DMS53 (cell line): ENCODE measurements at regions not wholly inside any gene's neighbourhood (a gene's known extent, or its start where the extent isn't known, plus 50 kb on each side); places are given as distances from the start of the nearest gene placed in this dataset.
"Not testable (repeated sequence)": the region's sequence is repeated elsewhere in the genome, so short reads cannot be mapped to it uniquely, and the experiment has no call there.

Experiments
- DNase-seq: peaks from one replicate; lab custom pipeline; 2025; lab: John Stamatoyannopoulos, UW

GRCh38 chr16:85526185-85526974 is 86.7 kb upstream of the GSE1 start:
- DNase-seq = no peak

- DNase-seq = no peak
Measured at GRCh38 chr16:85527042-85527766, 85.9 kb upstream of the GSE1 start.

GRCh38 chr16:85527767-85528297 is 85.3 kb upstream of the GSE1 start:
- DNase-seq = no peak

- DNase-seq = peak; percentile 42
Measured at GRCh38 chr16:85528528-85529387, 84.4 kb upstream of the GSE1 start.

GRCh38 chr16:85529489-85530369 is 83.4 kb upstream of the GSE1 start:
- DNase-seq = no peak

GRCh38 chr16:85530370-85530739 is 82.8 kb upstream of the GSE1 start:
- no peak for DNase-seq

- DNase-seq = no peak
Measured at GRCh38 chr16:85531516-85531915, 81.6 kb upstream of the GSE1 start.

- no peak for DNase-seq
Measured at GRCh38 chr16:85532147-85532546, 81.0 kb upstream of the GSE1 start.

GRCh38 chr16:85533593-85533992 is 79.5 kb upstream of the GSE1 start:
- not testable (repeated sequence) for DNase-seq

GRCh38 chr16:85534536-85535351 is 78.4 kb upstream of the GSE1 start:
- no peak for DNase-seq

- DNase-seq = no peak
Measured at GRCh38 chr16:85535352-85536072, 77.6 kb upstream of the GSE1 start.

- no peak for DNase-seq
Measured at GRCh38 chr16:85536073-85536410, 77.1 kb upstream of the GSE1 start.

- no peak for DNase-seq
Measured at GRCh38 chr16:85536411-85537330, 76.5 kb upstream of the GSE1 start.

- no peak for DNase-seq
Measured at GRCh38 chr16:85537331-85537788, 75.8 kb upstream of the GSE1 start.

- DNase-seq = no peak
Measured at GRCh38 chr16:85537795-85538401, 75.2 kb upstream of the GSE1 start.

- no peak for DNase-seq
Measured at GRCh38 chr16:85539084-85539483, 74.0 kb upstream of the GSE1 start.

GRCh38 chr16:85539629-85540291 is 73.4 kb upstream of the GSE1 start:
- no peak for DNase-seq

GRCh38 chr16:85541181-85541580 is 71.9 kb upstream of the GSE1 start:
- DNase-seq = no peak
